ENCODE measurements at regions not wholly inside any gene's neighbourhood (a gene's known extent, or its start where the extent isn't known, plus 50 kb on each side); places are given as distances from the start of the nearest gene placed in this dataset.

- intact Hi-C loops (cut with DNase I), result no loop called here
- Histone ChIP-seq H3K27me3 (ENCODE audit: control insufficient read depth, insufficient read depth, low read length) (no peaks in the 10 kb centered on the region), H3K9me3 (ENCODE audit: control insufficient read depth in 2 of 3, insufficient read depth in 1 of 3, low read length in 3 of 3) (no peaks in the 10 kb centered on the region), H3K9ac (ENCODE audit: low read length in 3 of 3) (no peak overlapping the region), H3K4me1 (ENCODE audit: control insufficient read depth in 2 of 3, insufficient read depth in 2 of 3, low read depth in 1 of 3, low read length in 3 of 3) (no peaks in the 10 kb centered on the region), H3K4me3 (ENCODE audit: low read length in 3 of 3) (no peak overlapping the region), H3K36me3 (ENCODE audit: control insufficient read depth in 2 of 3, insufficient read depth in 3 of 3, low read length in 3 of 3) (no peaks in the 10 kb centered on the region), H3K27ac (ENCODE audit: low read depth in 2 of 2, low read length in 2 of 2) (no peak overlapping the region)
- DNase-seq (no peak), FAIRE-seq (no peak)
- TF ChIP-seq CTCF (IDR thresholded peaks at IDR 0.05; ENCODE audit: borderline replicate concordance, extremely low read depth, insufficient read depth), result no peak
These were observed 206.2 kb downstream of the SLC6A15 start for GRCh38 chr12:84706374-84706773.

GRCh38 chr12:84704856-84705255 is 207.7 kb downstream of the SLC6A15 start:
- Histone ChIP-seq H3K4me3 (ENCODE audit: low read length in 3 of 3) (no peak overlapping the region), H3K4me1 (ENCODE audit: control insufficient read depth in 2 of 3, insufficient read depth in 2 of 3, low read depth in 1 of 3, low read length in 3 of 3) (no peaks in the 10 kb centered on the region), H3K9ac (ENCODE audit: low read length in 3 of 3) (no peak overlapping the region), H3K27ac (ENCODE audit: low read depth in 2 of 2, low read length in 2 of 2) (no peak overlapping the region), H3K27me3 (ENCODE audit: control insufficient read depth, insufficient read depth, low read length) (no peaks in the 10 kb centered on the region), H3K36me3 (ENCODE audit: control insufficient read depth in 2 of 3, insufficient read depth in 3 of 3, low read length in 3 of 3) (no peaks in the 10 kb centered on the region), H3K9me3 (ENCODE audit: control insufficient read depth in 2 of 3, insufficient read depth in 1 of 3, low read length in 3 of 3) (no peaks in the 10 kb centered on the region)
- intact Hi-C loops (cut with DNase I), result no loop called here
- DNase-seq (no peak), FAIRE-seq (no peak)
- no peak for TF ChIP-seq CTCF (IDR thresholded peaks at IDR 0.05; ENCODE audit: borderline replicate concordance, extremely low read depth, insufficient read depth)

- no peak overlapping the region for H3K4me3 ChIP-seq (ENCODE audit: low read length in 3 of 3)
- no peak for TF ChIP-seq CTCF (IDR thresholded peaks at IDR 0.05; ENCODE audit: borderline replicate concordance, extremely low read depth, insufficient read depth)
- intact Hi-C loops (cut with DNase I), result no loop called here
- no peak overlapping the region for H3K9ac ChIP-seq (ENCODE audit: low read length in 3 of 3)
- H3K27ac ChIP-seq (ENCODE audit: low read depth in 2 of 2, low read length in 2 of 2), result no peak overlapping the region
- FAIRE-seq (no peak), DNase-seq (no peak)
- no peaks in the 10 kb centered on the region for H3K9me3 ChIP-seq (ENCODE audit: control insufficient read depth in 2 of 3, insufficient read depth in 1 of 3, low read length in 3 of 3)
- no peaks in the 10 kb centered on the region for H3K27me3 ChIP-seq (ENCODE audit: control insufficient read depth, insufficient read depth, low read length)
- no peaks in the 10 kb centered on the region for H3K4me1 ChIP-seq (ENCODE audit: control insufficient read depth in 2 of 3, insufficient read depth in 2 of 3, low read depth in 1 of 3, low read length in 3 of 3)
- H3K36me3 ChIP-seq (ENCODE audit: control insufficient read depth in 2 of 3, insufficient read depth in 3 of 3, low read length in 3 of 3), result no peaks in the 10 kb centered on the region
These were observed 210.6 kb downstream of the SLC6A15 start for GRCh38 chr12:84702001-84702400.

GRCh38 chr12:84701041-84701440 is 211.6 kb downstream of the SLC6A15 start:
- Histone ChIP-seq H3K27ac (ENCODE audit: low read depth in 2 of 2, low read length in 2 of 2) (no peak overlapping the region), H3K4me3 (ENCODE audit: low read length in 3 of 3) (no peak overlapping the region), H3K27me3 (ENCODE audit: control insufficient read depth, insufficient read depth, low read length) (no peaks in the 10 kb centered on the region), H3K4me1 (ENCODE audit: control insufficient read depth in 2 of 3, insufficient read depth in 2 of 3, low read depth in 1 of 3, low read length in 3 of 3) (no peaks in the 10 kb centered on the region), H3K9me3 (ENCODE audit: control insufficient read depth in 2 of 3, insufficient read depth in 1 of 3, low read length in 3 of 3) (no peaks in the 10 kb centered on the region), H3K36me3 (ENCODE audit: control insufficient read depth in 2 of 3, insufficient read depth in 3 of 3, low read length in 3 of 3) (no peaks in the 10 kb centered on the region), H3K9ac (ENCODE audit: low read length in 3 of 3) (no peak overlapping the region)
- intact Hi-C loops (cut with DNase I), result no loop called here
- DNase-seq, result no peak
- no peak for TF ChIP-seq CTCF (IDR thresholded peaks at IDR 0.05; ENCODE audit: borderline replicate concordance, extremely low read depth, insufficient read depth)
- FAIRE-seq, result no peak
